ENCODE measurements at regions not wholly inside any gene's neighbourhood (a gene's known extent, or its start where the extent isn't known, plus 50 kb on each side); places are given as distances from the start of the nearest gene placed in this dataset.

DNA sequence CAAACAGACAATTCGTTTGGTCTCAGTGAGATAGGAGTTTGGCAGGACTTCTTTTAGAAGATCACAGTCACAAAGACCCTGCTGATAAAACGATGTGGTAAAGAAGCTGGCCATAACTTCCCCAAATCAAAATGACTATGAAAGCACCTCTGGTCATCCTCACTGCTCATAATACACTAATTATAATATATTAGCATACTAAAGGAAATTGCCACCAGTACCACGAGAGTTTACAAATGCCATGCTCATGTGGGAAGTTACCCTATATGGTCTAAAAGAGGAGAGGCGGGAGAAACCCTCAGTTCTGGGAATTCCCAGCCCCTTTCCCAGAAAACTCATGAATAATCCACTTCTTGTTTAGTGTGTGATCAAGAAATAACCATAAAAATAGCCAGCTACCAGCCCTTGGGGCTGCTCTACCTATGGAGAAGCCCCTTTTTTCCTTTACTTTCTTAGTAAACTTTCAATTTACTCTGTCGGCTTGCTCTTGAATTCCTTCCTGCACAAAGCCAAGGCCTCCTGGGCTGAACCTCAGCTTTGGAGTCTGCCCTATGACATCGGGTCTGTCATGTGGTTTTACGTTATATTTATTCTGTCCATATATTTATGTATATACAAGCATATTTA lies 115.8 kb upstream of the IGSF10 start:
- Histone ChIP-seq H3K9me3 (ENCODE audit: insufficient read depth, low read depth) (no peaks in the 10 kb centered on the region), H3K79me2 (ENCODE audit: low read depth) (no peaks in the 10 kb centered on the region), H3F3A (ENCODE audit: insufficient read depth, low read depth) (no peaks in the 10 kb centered on the region), H2AFZ (no peak overlapping the region), H3K27me3 (ENCODE audit: insufficient read depth, low read depth) (no peaks in the 10 kb centered on the region), H3K36me3 (ENCODE audit: low read depth) (no peaks in the 10 kb centered on the region), H3K4me1 (replicated peaks; ENCODE audit: insufficient read depth) (no peaks in the 10 kb centered on the region), H4K20me1 (ENCODE audit: insufficient read depth) (no peaks in the 10 kb centered on the region), H3K9me2 (ENCODE audit: insufficient read depth) (no peaks in the 10 kb centered on the region; the same call in 1 of the 2 replicates), H3K27ac (no peak overlapping the region), H3K4me3 (no peak overlapping the region), H3K4me2 (no peak overlapping the region)
- POLR2A ChIA-PET (ENCODE audit: unreplicated experiment), result no interaction called here
- intact Hi-C loops (cut with micrococcal nuclease; ENCODE audit: unreplicated experiment), result no loop called here
- CTCF ChIA-PET, result interaction anchor here (0.6 kb wide), 1 partner anchor 413 kb away, joined by 6 read pairs; no protein-coding TSS in a partner anchor
- BruUV-seq (replicated peaks), result no TSS peak
- DNase-seq, result no peak
- TF ChIP-seq EZH2 (IDR thresholded peaks at IDR 0.05; ENCODE audit: low read depth), result no peak

DNA sequence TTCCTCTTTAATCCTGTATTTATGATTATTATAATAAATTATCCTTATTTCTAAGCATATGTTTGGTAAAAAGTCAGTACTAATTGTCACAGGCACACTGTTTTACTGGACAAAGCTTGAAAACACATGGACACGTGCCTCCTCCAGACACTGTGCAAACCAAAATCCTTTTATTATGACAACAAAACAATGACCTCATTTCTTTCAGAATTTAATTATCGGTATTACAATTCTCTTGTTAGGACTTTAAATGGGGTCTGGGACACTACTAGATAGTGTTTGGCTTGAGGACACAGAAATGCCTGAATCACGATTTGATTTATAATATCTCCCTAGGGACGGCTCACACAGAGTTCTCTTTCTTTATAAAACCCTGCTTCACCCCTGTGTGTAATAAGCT lies 107.3 kb upstream of the IGSF10 start:
- no peak overlapping the region for H3K4me2 ChIP-seq
- H3K4me3 ChIP-seq, result no peak overlapping the region
- no peaks in the 10 kb centered on the region for H3F3A ChIP-seq (ENCODE audit: insufficient read depth, low read depth)
- CTCF ChIA-PET, result no interaction called here
- H3K9me2 ChIP-seq (ENCODE audit: insufficient read depth), result no peaks in the 10 kb centered on the region
- H3K9me3 ChIP-seq (ENCODE audit: insufficient read depth, low read depth), result no peaks in the 10 kb centered on the region
- H3K4me1 ChIP-seq (replicated peaks; ENCODE audit: insufficient read depth), result no peaks in the 10 kb centered on the region
- intact Hi-C loops (cut with micrococcal nuclease; ENCODE audit: unreplicated experiment), result no loop called here
- no peaks in the 10 kb centered on the region for H4K20me1 ChIP-seq (ENCODE audit: insufficient read depth)
- no peak overlapping the region for H2AFZ ChIP-seq
- H3K79me2 ChIP-seq (ENCODE audit: low read depth), result no peaks in the 10 kb centered on the region
- BruUV-seq (replicated peaks), result no TSS peak
- no peak for DNase-seq
- no peak overlapping the region for H3K27ac ChIP-seq
- H3K27me3 ChIP-seq (ENCODE audit: insufficient read depth, low read depth), result no peaks in the 10 kb centered on the region
- TF ChIP-seq EZH2 (IDR thresholded peaks at IDR 0.05; ENCODE audit: low read depth), result no peak
- TF ChIP-seq, protein P1, sequence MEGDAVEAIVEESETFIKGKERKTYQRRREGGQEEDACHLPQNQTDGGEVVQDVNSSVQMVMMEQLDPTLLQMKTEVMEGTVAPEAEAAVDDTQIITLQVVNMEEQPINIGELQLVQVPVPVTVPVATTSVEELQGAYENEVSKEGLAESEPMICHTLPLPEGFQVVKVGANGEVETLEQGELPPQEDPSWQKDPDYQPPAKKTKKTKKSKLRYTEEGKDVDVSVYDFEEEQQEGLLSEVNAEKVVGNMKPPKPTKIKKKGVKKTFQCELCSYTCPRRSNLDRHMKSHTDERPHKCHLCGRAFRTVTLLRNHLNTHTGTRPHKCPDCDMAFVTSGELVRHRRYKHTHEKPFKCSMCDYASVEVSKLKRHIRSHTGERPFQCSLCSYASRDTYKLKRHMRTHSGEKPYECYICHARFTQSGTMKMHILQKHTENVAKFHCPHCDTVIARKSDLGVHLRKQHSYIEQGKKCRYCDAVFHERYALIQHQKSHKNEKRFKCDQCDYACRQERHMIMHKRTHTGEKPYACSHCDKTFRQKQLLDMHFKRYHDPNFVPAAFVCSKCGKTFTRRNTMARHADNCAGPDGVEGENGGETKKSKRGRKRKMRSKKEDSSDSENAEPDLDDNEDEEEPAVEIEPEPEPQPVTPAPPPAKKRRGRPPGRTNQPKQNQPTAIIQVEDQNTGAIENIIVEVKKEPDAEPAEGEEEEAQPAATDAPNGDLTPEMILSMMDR (conservative IDR thresholded peaks at IDR 0.05), result no peak
- POLR2A ChIA-PET (ENCODE audit: unreplicated experiment), result no interaction called here
- H3K36me3 ChIP-seq (ENCODE audit: low read depth), result no peaks in the 10 kb centered on the region

DNA sequence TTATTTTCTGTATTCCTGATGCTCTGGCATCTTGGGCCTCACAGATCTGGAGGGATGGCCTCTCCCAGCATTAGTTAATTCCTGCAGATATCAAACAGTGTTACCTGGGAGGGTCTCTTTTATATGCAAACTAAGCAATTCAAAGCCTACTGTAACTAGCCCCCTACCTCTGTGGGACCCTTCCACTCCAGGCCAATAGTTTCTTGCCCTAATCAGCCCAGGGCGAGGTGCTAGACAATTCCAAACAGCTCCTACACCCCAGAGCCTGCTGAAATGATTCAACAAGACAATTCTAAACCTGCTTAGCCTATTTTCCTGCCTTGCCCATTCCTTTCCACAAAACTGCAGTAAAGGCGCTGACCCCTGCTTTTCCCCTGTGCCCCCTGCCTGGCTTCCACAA lies 106.6 kb upstream of the IGSF10 start:
- Histone ChIP-seq H3K4me2 (no peak overlapping the region), H4K20me1 (ENCODE audit: insufficient read depth) (no peaks in the 10 kb centered on the region), H2AFZ (no peak overlapping the region), H3K9me2 (ENCODE audit: insufficient read depth) (no peaks in the 10 kb centered on the region), H3K79me2 (ENCODE audit: low read depth) (no peaks in the 10 kb centered on the region), H3K4me3 (no peak overlapping the region), H3K9me3 (ENCODE audit: insufficient read depth, low read depth) (no peaks in the 10 kb centered on the region), H3K36me3 (ENCODE audit: low read depth) (no peaks in the 10 kb centered on the region), H3F3A (ENCODE audit: insufficient read depth, low read depth) (no peaks in the 10 kb centered on the region), H3K27ac (no peak overlapping the region), H3K4me1 (replicated peaks; ENCODE audit: insufficient read depth) (no peaks in the 10 kb centered on the region), H3K27me3 (ENCODE audit: insufficient read depth, low read depth) (no peaks in the 10 kb centered on the region)
- intact Hi-C loops (cut with micrococcal nuclease; ENCODE audit: unreplicated experiment), result no loop called here
- BruUV-seq (replicated peaks), result no TSS peak
- ChIA-PET POLR2A (ENCODE audit: unreplicated experiment) (no interaction called here), CTCF (no interaction called here)
- DNase-seq, result no peak
- no peak for TF ChIP-seq EZH2 (IDR thresholded peaks at IDR 0.05; ENCODE audit: low read depth)
- TF ChIP-seq, protein P1 (conservative IDR thresholded peaks at IDR 0.05), result no peak

DNA sequence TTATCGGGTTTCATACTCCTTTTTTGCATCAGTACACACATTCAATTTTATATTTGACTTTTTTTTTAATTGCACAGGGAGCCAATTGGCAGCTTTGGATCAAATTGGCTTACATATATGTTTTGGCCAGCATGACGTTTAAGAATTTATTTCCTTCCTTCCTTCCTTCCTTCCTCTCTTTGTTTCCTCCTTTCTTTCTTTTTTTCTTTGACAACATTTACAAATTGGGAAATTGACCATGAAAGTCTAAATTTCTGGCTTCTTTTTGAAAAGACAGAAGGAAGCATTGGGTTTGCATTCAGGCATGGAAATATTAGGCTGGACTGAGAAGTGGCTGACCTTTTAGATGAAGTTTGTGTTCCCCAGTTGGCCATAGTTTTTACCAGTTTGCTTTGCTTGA lies 103.4 kb upstream of the IGSF10 start:
- no peak overlapping the region for H3K27ac ChIP-seq
- H3K27me3 ChIP-seq (ENCODE audit: insufficient read depth, low read depth), result no peaks in the 10 kb centered on the region
- intact Hi-C loops (cut with micrococcal nuclease; ENCODE audit: unreplicated experiment), result no loop called here
- CTCF ChIA-PET, result no interaction called here
- no peak for DNase-seq
- no peaks in the 10 kb centered on the region for H3K36me3 ChIP-seq (ENCODE audit: low read depth)
- POLR2A ChIA-PET (ENCODE audit: unreplicated experiment), result no interaction called here
- H3K9me3 ChIP-seq (ENCODE audit: insufficient read depth, low read depth), result no peaks in the 10 kb centered on the region
- no peaks in the 10 kb centered on the region for H3K9me2 ChIP-seq (ENCODE audit: insufficient read depth)
- H3F3A ChIP-seq (ENCODE audit: insufficient read depth, low read depth), result no peaks in the 10 kb centered on the region
- no peaks in the 10 kb centered on the region for H3K4me1 ChIP-seq (replicated peaks; ENCODE audit: insufficient read depth)
- BruUV-seq (replicated peaks), result no TSS peak
- no peak overlapping the region for H2AFZ ChIP-seq
- no peaks in the 10 kb centered on the region for H4K20me1 ChIP-seq (ENCODE audit: insufficient read depth)
- no peak overlapping the region for H3K4me2 ChIP-seq
- H3K79me2 ChIP-seq (ENCODE audit: low read depth), result no peaks in the 10 kb centered on the region
- H3K4me3 ChIP-seq, result no peak overlapping the region
- no peak for TF ChIP-seq EZH2 (IDR thresholded peaks at IDR 0.05; ENCODE audit: low read depth)
- TF ChIP-seq, protein P1 (conservative IDR thresholded peaks at IDR 0.05), result no peak

All from PC-9 (cell line).